MCF 10A (cell line): ENCODE measurements at regions not wholly inside any gene's neighbourhood (a gene's known extent, or its start where the extent isn't known, plus 50 kb on each side); places are given as distances from the start of the nearest gene placed in this dataset.

ENCODE experiments used
- BruUV-seq: library from RNA; stranded (reverse); fragments of 400-500 nt; replicated peaks from 2 replicates; lab custom pipeline; 2021; lab: Mats Ljungman, UMichigan
- CTCF ChIA-PET: fragments of 300-600 bp; sonication (Branson Sonifier 250); formaldehyde crosslinking; extraction: SDS; loops from one replicate; lab custom pipeline; 2021; ENCODE audit warnings: antibody characterized with exemption, inconsistent platforms; lab: Yijun Ruan, JAX
- POLR2A ChIA-PET: fragments of 300-600, 350-650 bp; sonication (Branson Sonifier 250); formaldehyde crosslinking; extraction: SDS; loops from one replicate; lab custom pipeline; 2020; ENCODE audit warnings: antibody characterized with exemption, inconsistent platforms; lab: Yijun Ruan, JAX
- DNase-seq: peaks from one replicate; pipeline ENCODE4 v3.0.0-alpha.2; 2018; ENCODE audit not compliant: unreplicated experiment
- H3K27ac Mint-ChIP-seq: one replicate; pipeline ENCODE4 v1.8.0; 2022; ENCODE audit warnings: mild to moderate bottlenecking, low read depth, mixed read lengths; ENCODE audit not compliant: unreplicated experiment
- H3K27me3 Mint-ChIP-seq: one replicate; pipeline ENCODE4 v1.8.0; 2022; ENCODE audit warnings: mixed read lengths; ENCODE audit not compliant: insufficient read depth, unreplicated experiment
- H3K36me3 Mint-ChIP-seq: one replicate; pipeline ENCODE4 v1.8.0; 2022; ENCODE audit warnings: mild to moderate bottlenecking, moderate library complexity, mixed read lengths; ENCODE audit not compliant: insufficient read depth, unreplicated experiment
- H3K4me1 Mint-ChIP-seq: one replicate; pipeline ENCODE4 v1.8.0; 2022; ENCODE audit warnings: mixed read lengths; ENCODE audit not compliant: insufficient read depth, unreplicated experiment
- H3K4me3 Mint-ChIP-seq: one replicate; pipeline ENCODE4 v1.8.0; 2022; ENCODE audit warnings: mild to moderate bottlenecking, moderate library complexity, mixed read lengths; ENCODE audit not compliant: unreplicated experiment
- H3K9me3 Mint-ChIP-seq: one replicate; pipeline ENCODE4 v1.8.0; 2022; ENCODE audit warnings: mixed read lengths; ENCODE audit not compliant: unreplicated experiment
- CTCF ChIP-seq: fragments of 200-600 bp; IDR thresholded peaks from one replicate; pipeline ENCODE4 v1.8.0; 2022; ENCODE audit warnings: antibody characterized with exemption, mild to moderate bottlenecking; ENCODE audit not compliant: unreplicated experiment
- intact Hi-C: fragments of 100-400 bp; cut with micrococcal nuclease; formaldehyde crosslinking; loops from 2 replicates; pipeline ENCODE4 v1.14.1; 2022

GRCh38 chr5:82356021-82356420, 77.9 kb upstream of the RPS23 start:
- no TSS peak for BruUV-seq
- H3K27ac Mint-ChIP-seq, result no peak overlapping the region
- peaks cover 56% of the 10 kb centered on the region for H3K4me1 Mint-ChIP-seq
- intact Hi-C loops, result loop anchor here (2.0 to 10.0 kb wide), 4 partner anchors 49 to 1209 kb away; partner anchors contain the start of genes TMEM167A and XRCC4
- TF ChIP-seq CTCF, result no peak
- no peaks in the 10 kb centered on the region for H3K36me3 Mint-ChIP-seq
- ChIA-PET POLR2A (no interaction called here), CTCF (interaction anchor here (0.5 to 1.9 kb wide), 3 partner anchors 10 to 1194 kb away, joined by 3 to 9 read pairs (median 4); no protein-coding TSS in a partner anchor)
- no peaks in the 10 kb centered on the region for H3K9me3 Mint-ChIP-seq
- H3K4me3 Mint-ChIP-seq, result no peak overlapping the region
- no peaks in the 10 kb centered on the region for H3K27me3 Mint-ChIP-seq
- peak; percentile 49 for DNase-seq

GRCh38 chr5:82355496-82355895, 77.3 kb upstream of the RPS23 start:
- DNase-seq, result no peak
- intact Hi-C loops, result loop anchor here (10.0 kb wide), 1 partner anchor 719 kb away; the partner anchor contains the start of genes TMEM167A and XRCC4
- H3K27me3 Mint-ChIP-seq, result no peaks in the 10 kb centered on the region
- CTCF ChIA-PET, result interaction anchor here (0.5 to 1.9 kb wide), 3 partner anchors 10 to 1195 kb away, joined by 3 to 9 read pairs (median 4); no protein-coding TSS in a partner anchor
- peaks cover 53% of the 10 kb centered on the region for H3K4me1 Mint-ChIP-seq
- H3K36me3 Mint-ChIP-seq, result no peaks in the 10 kb centered on the region
- H3K4me3 Mint-ChIP-seq, result no peak overlapping the region
- H3K9me3 Mint-ChIP-seq, result no peaks in the 10 kb centered on the region
- no TSS peak for BruUV-seq
- no peak for TF ChIP-seq CTCF
- POLR2A ChIA-PET, result no interaction called here
- no peak overlapping the region for H3K27ac Mint-ChIP-seq

GRCh38 chr5:82355053-82355452, 76.9 kb upstream of the RPS23 start:
- Mint-ChIP-seq H3K27me3 (no peaks in the 10 kb centered on the region), H3K36me3 (no peaks in the 10 kb centered on the region), H3K9me3 (no peaks in the 10 kb centered on the region), H3K4me1 (peaks cover 50% of the 10 kb centered on the region), H3K27ac (no peak overlapping the region), H3K4me3 (no peak overlapping the region)
- ChIA-PET CTCF (interaction anchor here (0.9 to 1.9 kb wide), 3 partner anchors 11 to 439 kb away, joined by 3 to 9 read pairs (median 4); no protein-coding TSS in a partner anchor), POLR2A (no interaction called here)
- no TSS peak for BruUV-seq
- no peak for TF ChIP-seq CTCF
- intact Hi-C loops, result loop anchor here (10.0 kb wide), 1 partner anchor 720 kb away; the partner anchor contains the start of genes TMEM167A and XRCC4
- no peak for DNase-seq

GRCh38 chr5:82354543-82354942, 76.4 kb upstream of the RPS23 start:
- no peaks in the 10 kb centered on the region for H3K27me3 Mint-ChIP-seq
- DNase-seq, result no peak
- peaks cover 50% of the 10 kb centered on the region for H3K4me1 Mint-ChIP-seq
- intact Hi-C loops, result loop anchor here (5.0 to 10.0 kb wide), 3 partner anchors 438 to 1358 kb away; partner anchors contain the start of genes TMEM167A and XRCC4
- TF ChIP-seq CTCF, result no peak
- no peaks in the 10 kb centered on the region for H3K36me3 Mint-ChIP-seq
- H3K9me3 Mint-ChIP-seq, result no peaks in the 10 kb centered on the region
- ChIA-PET CTCF (interaction anchor here (0.6 to 6.0 kb wide), 8 partner anchors 11 to 1208 kb away, joined by 3 to 45 read pairs (median 4); partner anchors contain the start of gene VCAN), POLR2A (interaction anchor here (0.6 to 0.7 kb wide), 2 partner anchors 40 to 1199 kb away, joined by 3 read pairs; no protein-coding TSS in a partner anchor)
- no peak overlapping the region for H3K4me3 Mint-ChIP-seq
- BruUV-seq, result no TSS peak
- H3K27ac Mint-ChIP-seq, result no peak overlapping the region
